GM23338 (cell line): ENCODE measurements at regions not wholly inside any gene's neighbourhood (a gene's known extent, or its start where the extent isn't known, plus 50 kb on each side); places are given as distances from the start of the nearest gene placed in this dataset.
A peak's percentile ranks its signal among the peaks of the same experiment; 100 is the strongest.

Experiments used
- ATAC-seq: fragments of 200-7000 bp; cut with Tn5 transposase; 3 replicates; pipeline ENCODE4 v1.9.1; 2020
- DNase-seq: peaks from one replicate; pipeline ENCODE4 v3.0.0-alpha.2; 2015; ENCODE audit warnings: low spot score
- H2AFZ ChIP-seq: fragments of 200-600 bp; sonication (generic); 2 replicates; pipeline ENCODE4 v1.8.0; 2016; ENCODE audit warnings: antibody characterized with exemption, mild to moderate bottlenecking, moderate library complexity
- H3F3A ChIP-seq: fragments of 200-600 bp; sonication (generic); replicated peaks from 2 replicates; pipeline ENCODE4 v1.8.0; 2017; ENCODE audit warnings: antibody characterized with exemption, mixed run types, low read depth
- H3K27ac ChIP-seq: fragments of 200-600 bp; sonication (generic); 2 replicates; pipeline ENCODE4 v1.6.1; 2016; ENCODE audit warnings: low read depth
- H3K27me3 ChIP-seq: fragments of 200-600 bp; sonication (generic); 2 replicates; pipeline ENCODE4 v1.8.0; 2016; ENCODE audit warnings: mild to moderate bottlenecking, mixed run types, moderate library complexity; ENCODE audit not compliant: insufficient read depth
- H3K36me3 ChIP-seq: fragments of 200-600 bp; sonication (generic); 2 replicates; pipeline ENCODE4 v1.8.0; 2016; ENCODE audit warnings: mild to moderate bottlenecking; ENCODE audit not compliant: insufficient read depth
- H3K4me1 ChIP-seq: fragments of 200-600 bp; sonication (generic); 2 replicates; pipeline ENCODE4 v1.8.0; 2016; ENCODE audit warnings: mild to moderate bottlenecking, moderate library complexity; ENCODE audit not compliant: insufficient read depth
- H3K4me2 ChIP-seq: fragments of 200-600 bp; sonication (generic); 2 replicates; pipeline ENCODE4 v1.7.1; 2017; ENCODE audit warnings: mixed run types
- H3K4me3 ChIP-seq: fragments of 200-600 bp; sonication (generic); 2 replicates; pipeline ENCODE4 v1.6.1; 2016; ENCODE audit warnings: mixed run types
- H3K79me2 ChIP-seq: fragments of 200-600 bp; sonication (generic); replicated peaks from 2 replicates; pipeline ENCODE4 v1.8.0; 2017; ENCODE audit warnings: mild to moderate bottlenecking; ENCODE audit not compliant: insufficient read depth
- H3K9me2 ChIP-seq: fragments of 200-600 bp; sonication (generic); 2 replicates; pipeline ENCODE4 v1.8.0; 2017; ENCODE audit not compliant: insufficient read depth
- H4K20me1 ChIP-seq: fragments of 200-600 bp; sonication (generic); replicated peaks from 2 replicates; pipeline ENCODE4 v1.8.0; 2017; ENCODE audit warnings: mild to moderate bottlenecking; ENCODE audit not compliant: insufficient read depth
- H3K27ac Mint-ChIP-seq: 2 replicates; pipeline ENCODE4 v1.8.0; 2020; ENCODE audit warnings: inconsistent platforms, mild to moderate bottlenecking, moderate library complexity, mixed read lengths
- H3K27me3 Mint-ChIP-seq: 3 replicates; pipeline ENCODE4 v1.8.0; 2022; ENCODE audit warnings: low read depth, mild to moderate bottlenecking, moderate library complexity, mixed read lengths, inconsistent platforms; ENCODE audit not compliant: insufficient read depth, poor library complexity
- H3K36me3 Mint-ChIP-seq: 3 replicates; pipeline ENCODE4 v1.8.0; 2021; ENCODE audit warnings: low read depth, mild to moderate bottlenecking, inconsistent platforms, moderate library complexity, mixed read lengths
- H3K4me1 Mint-ChIP-seq: 3 replicates; pipeline ENCODE4 v1.8.0; 2020; ENCODE audit warnings: mild to moderate bottlenecking, inconsistent platforms, mixed read lengths
- H3K4me3 Mint-ChIP-seq: 3 replicates; pipeline ENCODE4 v1.8.0; 2021; ENCODE audit warnings: moderate library complexity, mild to moderate bottlenecking, inconsistent platforms, mixed read lengths
- H3K9me3 Mint-ChIP-seq: 3 replicates; pipeline ENCODE4 v1.8.0; 2020; ENCODE audit warnings: moderate library complexity, mild to moderate bottlenecking, inconsistent platforms, mixed read lengths
- EZH2 ChIP-seq: fragments of 200-600 bp; sonication (generic); IDR thresholded peaks from one replicate; pipeline ENCODE4 v1.8.0; 2017; ENCODE audit warnings: antibody characterized with exemption, mild to moderate bottlenecking, low read depth; ENCODE audit not compliant: unreplicated experiment
- JUNB ChIP-seq: IDR thresholded peaks from one replicate; pipeline ENCODE4 v1.6.1; 2016; ENCODE audit warnings: antibody characterized with exemption; ENCODE audit not compliant: unreplicated experiment
- NANOG ChIP-seq: IDR thresholded peaks from 2 replicates; pipeline ENCODE4 v1.6.1; 2016; ENCODE audit warnings: antibody characterized with exemption, borderline replicate concordance
- STAT1 ChIP-seq: IDR thresholded peaks from one replicate; pipeline ENCODE4 v1.6.1; 2016; ENCODE audit warnings: antibody characterized with exemption; ENCODE audit not compliant: unreplicated experiment
- ZNF331 ChIP-seq: fragments of 250-450 bp; sonication (Bioruptor Pico); IDR thresholded peaks from 2 replicates; pipeline ENCODE4 v1.5.0; 2020; ENCODE audit warnings: low read depth, mild to moderate bottlenecking, moderate library complexity
- TF ChIP-seq, protein P1 (sequence below), 2 experiments: fragments of 200-600 bp in 1 of 2; sonication (generic) in 1 of 2; conservative IDR thresholded peaks; 2 replicates each; pipeline versions ENCODE4 v1.5.1 to v1.6.1; 2016 to 2017; ENCODE audit warnings: antibody characterized with exemption in 2 of 2, low read depth in 2 of 2, mild to moderate bottlenecking in 2 of 2, moderate library complexity in 1 of 2
- TF ChIP-seq, protein P2 (sequence below): IDR thresholded peaks from 2 replicates; pipeline ENCODE4 v1.6.1; 2016; ENCODE audit warnings: antibody characterized with exemption
- TF ChIP-seq, protein P3 (sequence below): IDR thresholded peaks from one replicate; pipeline ENCODE4 v1.6.1; 2018; ENCODE audit warnings: antibody characterized with exemption; ENCODE audit not compliant: unreplicated experiment

DNA sequence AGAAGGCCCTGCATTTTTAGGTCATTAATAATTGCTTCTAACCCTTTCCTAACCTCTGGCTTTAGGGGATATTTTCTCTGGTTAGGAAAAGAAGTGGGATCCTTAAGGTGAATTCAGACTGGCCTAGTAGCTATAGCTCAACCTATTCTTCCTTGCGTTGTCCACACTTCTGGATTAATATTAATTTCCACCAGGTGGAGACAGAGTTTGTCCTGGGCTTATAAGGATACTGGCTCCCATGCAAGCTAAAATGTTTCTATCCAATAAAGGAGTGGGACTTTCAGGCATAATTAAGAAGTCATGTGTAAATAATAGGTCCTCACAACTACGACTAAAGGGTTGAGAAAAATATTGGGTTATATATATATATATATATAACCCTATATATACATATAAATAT lies 860.0 kb upstream of the POU3F4 start:
- Histone ChIP-seq H2AFZ (no peak overlapping the region), H3K27ac (no peak overlapping the region), H3K9me2 (no peaks in the 10 kb centered on the region), H3K4me1 (no peaks in the 10 kb centered on the region), H3K4me2 (no peak overlapping the region), H4K20me1 (no peaks in the 10 kb centered on the region), H3F3A (no peaks in the 10 kb centered on the region), H3K27me3 (no peaks in the 10 kb centered on the region), H3K79me2 (no peaks in the 10 kb centered on the region), H3K36me3 (no peaks in the 10 kb centered on the region), H3K4me3 (no peak overlapping the region)
- H3K4me3 Mint-ChIP-seq = no peak overlapping the region
- no peaks in the 10 kb centered on the region for H3K4me1 Mint-ChIP-seq
- peaks cover 13% of the 10 kb centered on the region; the same call in 2 of the 3 replicates for H3K36me3 Mint-ChIP-seq
- TF ChIP-seq ZNF331 = no peak
- TF ChIP-seq, protein P1, sequence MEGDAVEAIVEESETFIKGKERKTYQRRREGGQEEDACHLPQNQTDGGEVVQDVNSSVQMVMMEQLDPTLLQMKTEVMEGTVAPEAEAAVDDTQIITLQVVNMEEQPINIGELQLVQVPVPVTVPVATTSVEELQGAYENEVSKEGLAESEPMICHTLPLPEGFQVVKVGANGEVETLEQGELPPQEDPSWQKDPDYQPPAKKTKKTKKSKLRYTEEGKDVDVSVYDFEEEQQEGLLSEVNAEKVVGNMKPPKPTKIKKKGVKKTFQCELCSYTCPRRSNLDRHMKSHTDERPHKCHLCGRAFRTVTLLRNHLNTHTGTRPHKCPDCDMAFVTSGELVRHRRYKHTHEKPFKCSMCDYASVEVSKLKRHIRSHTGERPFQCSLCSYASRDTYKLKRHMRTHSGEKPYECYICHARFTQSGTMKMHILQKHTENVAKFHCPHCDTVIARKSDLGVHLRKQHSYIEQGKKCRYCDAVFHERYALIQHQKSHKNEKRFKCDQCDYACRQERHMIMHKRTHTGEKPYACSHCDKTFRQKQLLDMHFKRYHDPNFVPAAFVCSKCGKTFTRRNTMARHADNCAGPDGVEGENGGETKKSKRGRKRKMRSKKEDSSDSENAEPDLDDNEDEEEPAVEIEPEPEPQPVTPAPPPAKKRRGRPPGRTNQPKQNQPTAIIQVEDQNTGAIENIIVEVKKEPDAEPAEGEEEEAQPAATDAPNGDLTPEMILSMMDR (conservative IDR thresholded peaks at IDR 0.05; ENCODE audit: low read depth in 2 of 2) = peak in 1 of 2 experiments; percentile 19; a peak in 1 of 4 replicates
- DNase-seq = no peak
- peaks cover 2% of the 10 kb centered on the region for H3K27me3 Mint-ChIP-seq
- no peak overlapping the region for H3K27ac Mint-ChIP-seq
- no peak for ATAC-seq
- peaks cover 28% of the 10 kb centered on the region for H3K9me3 Mint-ChIP-seq

DNA sequence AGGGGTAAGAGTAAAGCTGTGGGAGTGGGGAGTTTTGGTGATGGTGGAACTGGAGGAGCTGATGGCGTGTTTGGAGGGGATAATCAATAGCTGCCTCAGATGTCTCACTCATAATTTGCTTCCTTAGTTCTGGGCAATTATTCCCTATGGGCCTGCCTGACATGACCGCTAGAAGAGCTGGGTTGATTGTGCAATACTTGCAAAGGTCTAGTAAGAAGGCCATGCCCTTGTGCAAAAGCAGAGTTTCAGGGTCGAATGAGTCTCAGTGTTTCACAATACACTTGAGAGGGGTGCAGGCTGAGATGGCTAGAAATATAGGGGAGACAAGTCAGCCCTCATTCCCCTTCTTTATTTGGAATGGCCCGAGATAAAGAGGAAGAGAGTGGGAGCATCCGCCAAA lies 858.4 kb upstream of the POU3F4 start:
- no peaks in the 10 kb centered on the region for H3K4me1 Mint-ChIP-seq
- H3K4me3 Mint-ChIP-seq = no peak overlapping the region
- Histone ChIP-seq H3K27ac (no peak overlapping the region), H2AFZ (no peak overlapping the region), H3K4me3 (no peak overlapping the region), H3K27me3 (no peaks in the 10 kb centered on the region), H3K4me2 (no peak overlapping the region), H3K79me2 (no peaks in the 10 kb centered on the region), H4K20me1 (no peaks in the 10 kb centered on the region), H3F3A (no peaks in the 10 kb centered on the region), H3K4me1 (no peaks in the 10 kb centered on the region), H3K36me3 (no peaks in the 10 kb centered on the region), H3K9me2 (no peaks in the 10 kb centered on the region)
- H3K9me3 Mint-ChIP-seq = peaks cover 20% of the 10 kb centered on the region
- no peak for DNase-seq
- peaks cover 7% of the 10 kb centered on the region; the same call in 2 of the 3 replicates for H3K36me3 Mint-ChIP-seq
- no peak for ATAC-seq
- H3K27me3 Mint-ChIP-seq = peaks cover 2% of the 10 kb centered on the region
- no peak overlapping the region for H3K27ac Mint-ChIP-seq
- TF ChIP-seq, protein P2, sequence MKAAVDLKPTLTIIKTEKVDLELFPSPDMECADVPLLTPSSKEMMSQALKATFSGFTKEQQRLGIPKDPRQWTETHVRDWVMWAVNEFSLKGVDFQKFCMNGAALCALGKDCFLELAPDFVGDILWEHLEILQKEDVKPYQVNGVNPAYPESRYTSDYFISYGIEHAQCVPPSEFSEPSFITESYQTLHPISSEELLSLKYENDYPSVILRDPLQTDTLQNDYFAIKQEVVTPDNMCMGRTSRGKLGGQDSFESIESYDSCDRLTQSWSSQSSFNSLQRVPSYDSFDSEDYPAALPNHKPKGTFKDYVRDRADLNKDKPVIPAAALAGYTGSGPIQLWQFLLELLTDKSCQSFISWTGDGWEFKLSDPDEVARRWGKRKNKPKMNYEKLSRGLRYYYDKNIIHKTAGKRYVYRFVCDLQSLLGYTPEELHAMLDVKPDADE = no peak
- TF ChIP-seq JUNB = no peak
- TF ChIP-seq, protein P1 (conservative IDR thresholded peaks at IDR 0.05; ENCODE audit: low read depth in 2 of 2) = no peak
- TF ChIP-seq NANOG = no peak
- TF ChIP-seq, protein P3, sequence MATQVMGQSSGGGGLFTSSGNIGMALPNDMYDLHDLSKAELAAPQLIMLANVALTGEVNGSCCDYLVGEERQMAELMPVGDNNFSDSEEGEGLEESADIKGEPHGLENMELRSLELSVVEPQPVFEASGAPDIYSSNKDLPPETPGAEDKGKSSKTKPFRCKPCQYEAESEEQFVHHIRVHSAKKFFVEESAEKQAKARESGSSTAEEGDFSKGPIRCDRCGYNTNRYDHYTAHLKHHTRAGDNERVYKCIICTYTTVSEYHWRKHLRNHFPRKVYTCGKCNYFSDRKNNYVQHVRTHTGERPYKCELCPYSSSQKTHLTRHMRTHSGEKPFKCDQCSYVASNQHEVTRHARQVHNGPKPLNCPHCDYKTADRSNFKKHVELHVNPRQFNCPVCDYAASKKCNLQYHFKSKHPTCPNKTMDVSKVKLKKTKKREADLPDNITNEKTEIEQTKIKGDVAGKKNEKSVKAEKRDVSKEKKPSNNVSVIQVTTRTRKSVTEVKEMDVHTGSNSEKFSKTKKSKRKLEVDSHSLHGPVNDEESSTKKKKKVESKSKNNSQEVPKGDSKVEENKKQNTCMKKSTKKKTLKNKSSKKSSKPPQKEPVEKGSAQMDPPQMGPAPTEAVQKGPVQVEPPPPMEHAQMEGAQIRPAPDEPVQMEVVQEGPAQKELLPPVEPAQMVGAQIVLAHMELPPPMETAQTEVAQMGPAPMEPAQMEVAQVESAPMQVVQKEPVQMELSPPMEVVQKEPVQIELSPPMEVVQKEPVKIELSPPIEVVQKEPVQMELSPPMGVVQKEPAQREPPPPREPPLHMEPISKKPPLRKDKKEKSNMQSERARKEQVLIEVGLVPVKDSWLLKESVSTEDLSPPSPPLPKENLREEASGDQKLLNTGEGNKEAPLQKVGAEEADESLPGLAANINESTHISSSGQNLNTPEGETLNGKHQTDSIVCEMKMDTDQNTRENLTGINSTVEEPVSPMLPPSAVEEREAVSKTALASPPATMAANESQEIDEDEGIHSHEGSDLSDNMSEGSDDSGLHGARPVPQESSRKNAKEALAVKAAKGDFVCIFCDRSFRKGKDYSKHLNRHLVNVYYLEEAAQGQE = no peak
- TF ChIP-seq EZH2 = no peak
- no peak for TF ChIP-seq STAT1
- no peak for TF ChIP-seq ZNF331
